ENCODE measurements at regions not wholly inside any gene's neighbourhood (a gene's known extent, or its start where the extent isn't known, plus 50 kb on each side); places are given as distances from the start of the nearest gene placed in this dataset.

- ChIA-PET CTCF (no interaction called here), POLR2A (ENCODE audit: unreplicated experiment) (no interaction called here)
- H3K4ac ChIP-seq (ENCODE audit: low read depth, low read length), result no peak overlapping the region
- no peak overlapping the region for H2AK5ac ChIP-seq (ENCODE audit: low read depth, low read length)
- H3K14ac ChIP-seq (replicated peaks; ENCODE audit: low read depth, low read length), result no peak overlapping the region
- no peaks in the 10 kb centered on the region for H3K79me1 ChIP-seq (ENCODE audit: low read depth in 1 of 2, low read length in 2 of 2)
- H2AK9ac ChIP-seq (replicated peaks; ENCODE audit: low read depth, low read length, poor library complexity), result no peak overlapping the region
- H3K4me1 ChIP-seq (ENCODE audit: control insufficient read depth, insufficient read depth, low read length), result no peaks in the 10 kb centered on the region
- dilution Hi-C loops (cut with HindIII; ENCODE audit: low sequenced_read_pairs, unreplicated experiment), result no loop called here
- H3K56ac ChIP-seq (ENCODE audit: extremely low read depth, insufficient read depth, low read length), result no peak overlapping the region
- ATAC-seq (ENCODE audit: low read depth), result no peak
- no peaks in the 10 kb centered on the region for H4K20me1 ChIP-seq (ENCODE audit: insufficient read depth, low read length)
- no peaks in the 10 kb centered on the region for H3K27me3 ChIP-seq (ENCODE audit: control insufficient read depth, insufficient read depth, low read length)
- no peaks in the 10 kb centered on the region for H3K36me3 ChIP-seq (ENCODE audit: control insufficient read depth, insufficient read depth, low read length)
- H2BK5ac ChIP-seq (ENCODE audit: low read depth, low read length, poor library complexity, severe bottlenecking), result no peak overlapping the region
- H3K23ac ChIP-seq (ENCODE audit: low read depth, low read length), result no peak overlapping the region
- no peak overlapping the region for H3K9ac ChIP-seq (ENCODE audit: low read depth, low read length)
- no peak overlapping the region for H4K8ac ChIP-seq (ENCODE audit: low read depth in 2 of 2, low read length in 2 of 2)
- intact Hi-C loops (cut with micrococcal nuclease), result no loop called here
- BruUV-seq (replicated peaks), result no TSS peak
- H2BK120ac ChIP-seq (ENCODE audit: low read depth, low read length), result no peak overlapping the region
- H3K4me3 ChIP-seq (ENCODE audit: insufficient read depth, low read depth, low read length), result no peak overlapping the region
- no CpG with 5 or more reads among the region's 2 CpGs for WGBS, 2 experiments (ENCODE audit: extremely low coverage in 2 of 2, insufficient read length in 1 of 2)
- no peak overlapping the region for H3K27ac ChIP-seq (ENCODE audit: insufficient read depth, low read length)
- in situ Hi-C loops (cut with MboI; ENCODE audit: low sequenced_read_pairs), result no loop called here
- no peak overlapping the region for H4K91ac ChIP-seq (ENCODE audit: insufficient read depth, low read depth, low read length)
- DNase-seq, result no peak
- no peak overlapping the region for H2AFZ ChIP-seq (replicated peaks; ENCODE audit: low read length, poor library complexity)
- H3K9me3 ChIP-seq (ENCODE audit: control insufficient read depth, insufficient read depth, low read length), result no peaks in the 10 kb centered on the region
- no peak overlapping the region for H3K4me2 ChIP-seq (ENCODE audit: low read depth, low read length)
- H3K18ac ChIP-seq (ENCODE audit: low read depth, low read length), result no peak overlapping the region
- no peaks in the 10 kb centered on the region for H3K9me1 ChIP-seq (ENCODE audit: insufficient read depth, low read length)
- no peak overlapping the region for H4K5ac ChIP-seq (ENCODE audit: low read depth, low read length)
- no peak for TF ChIP-seq RCOR1 (IDR thresholded peaks at IDR 0.05; ENCODE audit: insufficient replicate concordance, low read length)
- TF ChIP-seq RAD21 (IDR thresholded peaks at IDR 0.05; ENCODE audit: low read length), result no peak
- TF ChIP-seq POLR2A (IDR thresholded peaks at IDR 0.05; ENCODE audit: low read depth, low read length), result no peak
- TF ChIP-seq MXI1 (IDR thresholded peaks at IDR 0.05; ENCODE audit: borderline replicate concordance, low read depth, low read length), result no peak
- no peak for TF ChIP-seq FOS (IDR thresholded peaks at IDR 0.05; ENCODE audit: low read depth, low read length)
- TF ChIP-seq CTCF (conservative IDR thresholded peaks at IDR 0.05; ENCODE audit: low read depth, low read length), result no peak
- no peak for TF ChIP-seq MAFK (IDR thresholded peaks at IDR 0.05; ENCODE audit: low read depth, low read length)
- TF ChIP-seq USF2 (IDR thresholded peaks at IDR 0.05; ENCODE audit: low read depth, low read length), result no peak
- TF ChIP-seq RFX5 (IDR thresholded peaks at IDR 0.05; ENCODE audit: low read depth, low read length), result no peak
- no peak for TF ChIP-seq CEBPB (IDR thresholded peaks at IDR 0.05; ENCODE audit: low read depth, low read length)
- no peak for TF ChIP-seq ELK1 (IDR thresholded peaks at IDR 0.05; ENCODE audit: borderline replicate concordance, low read depth, low read length)
- TF ChIP-seq MAZ (IDR thresholded peaks at IDR 0.05; ENCODE audit: borderline replicate concordance, low read depth, low read length), result no peak
- TF ChIP-seq BHLHE40 (IDR thresholded peaks at IDR 0.05; ENCODE audit: low read depth, low read length), result no peak
- no peak for TF ChIP-seq SMC3 (IDR thresholded peaks at IDR 0.05; ENCODE audit: low read depth, low read length)
- no peak for TF ChIP-seq CHD1 (IDR thresholded peaks at IDR 0.05; ENCODE audit: low read depth, low read length)
- no peak for TF ChIP-seq NFE2L2 (IDR thresholded peaks at IDR 0.05; ENCODE audit: low read depth, low read length)
- no peak overlapping the region for H2BK15ac ChIP-seq (ENCODE audit: low read depth, low read length)
- H2BK20ac ChIP-seq (ENCODE audit: low read depth, low read length), result no peak overlapping the region
Measured at GRCh38 chr13:62207388-62207787, 791.7 kb upstream of the PCDH20 start.
